DOHH2 (cell line): ENCODE measurements at regions not wholly inside any gene's neighbourhood (a gene's known extent, or its start where the extent isn't known, plus 50 kb on each side); places are given as distances from the start of the nearest gene placed in this dataset.

ENCODE experiments used
- H3F3A ChIP-seq: fragments of 200-600 bp; sonication (generic), shearing (Covaris generic); 2 replicates; pipeline ENCODE4 v1.6.0; 2016; ENCODE audit warnings: antibody characterized with exemption, mild to moderate bottlenecking; ENCODE audit not compliant: control insufficient read depth, insufficient read depth
- H3K27ac ChIP-seq: fragments of 200-600 bp; sonication (generic); 2 replicates; pipeline ENCODE4 v1.5.1; 2014; ENCODE audit warnings: low read depth, mild to moderate bottlenecking, low read length, moderate library complexity
- H3K27me3 ChIP-seq: fragments of 200-600 bp; sonication (generic); 2 replicates; pipeline ENCODE4 v1.6.1; 2014; ENCODE audit warnings: mild to moderate bottlenecking, low read length, mixed read lengths; ENCODE audit not compliant: control insufficient read depth
- H3K36me3 ChIP-seq: fragments of 200-600 bp; sonication (generic); 2 replicates; pipeline ENCODE4 v1.6.1; 2014; ENCODE audit warnings: mild to moderate bottlenecking, low read length, moderate library complexity, mixed read lengths; ENCODE audit not compliant: control insufficient read depth
- H3K4me1 ChIP-seq: fragments of 200-600 bp; sonication (generic); 2 replicates; pipeline ENCODE4 v1.6.1; 2014; ENCODE audit warnings: mild to moderate bottlenecking, low read length, mixed read lengths; ENCODE audit not compliant: control insufficient read depth
- H3K4me2 ChIP-seq: fragments of 200-600 bp; sonication (generic); 2 replicates; pipeline ENCODE4 v1.6.0; 2014; ENCODE audit warnings: mild to moderate bottlenecking, low read length, moderate library complexity
- H3K4me3 ChIP-seq: fragments of 200-600 bp; sonication (generic); 2 replicates; pipeline ENCODE4 v1.5.1; 2014; ENCODE audit warnings: mild to moderate bottlenecking, low read length, mixed read lengths
- H3K79me2 ChIP-seq: fragments of 200-600 bp; sonication (generic); 2 replicates; pipeline ENCODE4 v1.6.1; 2014; ENCODE audit warnings: mild to moderate bottlenecking, low read length, mixed read lengths; ENCODE audit not compliant: control insufficient read depth
- H3K9me2 ChIP-seq: fragments of 200-600 bp; sonication (generic); replicated peaks from 2 replicates; pipeline ENCODE4 v1.6.1; 2014; ENCODE audit warnings: mild to moderate bottlenecking, low read length, mixed read lengths; ENCODE audit not compliant: control insufficient read depth
- H3K9me3 ChIP-seq: fragments of 200-600 bp; sonication (generic); 2 replicates; pipeline ENCODE4 v1.6.1; 2014; ENCODE audit warnings: antibody characterized with exemption, low read length, mixed read lengths; ENCODE audit not compliant: control insufficient read depth, insufficient read depth
- H4K20me1 ChIP-seq: fragments of 200-600 bp; sonication (generic); 2 replicates; pipeline ENCODE4 v1.6.0; 2014; ENCODE audit warnings: low read depth, mild to moderate bottlenecking, antibody characterized with exemption, low read length, moderate library complexity; ENCODE audit not compliant: control insufficient read depth, insufficient read depth
- CTCF ChIP-seq: fragments of 200-600 bp; sonication (generic); IDR thresholded peaks from one replicate; pipeline ENCODE4 v1.5.1; 2014; ENCODE audit warnings: antibody characterized with exemption, mild to moderate bottlenecking, low read depth, low read length; ENCODE audit not compliant: poor library complexity, severe bottlenecking
- EZH2phosphoT487 ChIP-seq: fragments of 200-600 bp; sonication (generic); IDR thresholded peaks from 2 replicates; pipeline ENCODE4 v1.6.1; 2017; ENCODE audit warnings: borderline replicate concordance, mild to moderate bottlenecking, antibody characterized with exemption, low read length, moderate library complexity, mixed read lengths

GRCh38 chr2:194002699-194003368 lies 1654.2 kb upstream of the SLC39A10 start:
- Histone ChIP-seq H3K36me3 (no peaks in the 10 kb centered on the region), H3K4me3 (no peak overlapping the region), H3K79me2 (no peaks in the 10 kb centered on the region), H3K27ac (no peak overlapping the region), H3K9me3 (no peaks in the 10 kb centered on the region), H3K9me2 (no peaks in the 10 kb centered on the region), H3K4me1 (no peaks in the 10 kb centered on the region), H3K4me2 (no peak overlapping the region), H4K20me1 (no peaks in the 10 kb centered on the region), H3F3A (no peaks in the 10 kb centered on the region), H3K27me3 (no peaks in the 10 kb centered on the region)
- no peak for TF ChIP-seq EZH2phosphoT487
- no peak for TF ChIP-seq CTCF

DNA sequence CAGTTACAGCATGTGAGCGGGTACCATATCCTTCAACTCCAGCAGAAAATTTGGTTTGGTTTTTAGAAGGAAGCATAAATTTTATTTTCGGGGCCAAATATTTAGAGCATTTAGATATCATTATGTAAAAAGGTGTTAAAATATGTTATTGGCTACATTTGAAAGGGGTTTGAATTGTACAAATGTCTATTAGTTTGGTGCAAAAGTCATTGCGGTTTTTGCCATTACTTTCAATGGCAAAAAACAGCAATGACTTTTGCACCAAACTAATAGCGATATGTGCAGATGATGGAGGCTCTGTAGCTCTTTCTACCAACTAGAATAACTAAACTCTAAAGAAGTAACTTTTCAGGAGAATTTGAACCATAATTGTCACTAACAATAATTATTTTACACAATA lies 1666.2 kb upstream of the SLC39A10 start:
- Histone ChIP-seq H3F3A (no peaks in the 10 kb centered on the region), H3K9me2 (no peaks in the 10 kb centered on the region), H3K9me3 (no peaks in the 10 kb centered on the region), H3K4me2 (no peak overlapping the region), H3K4me3 (no peak overlapping the region), H3K27me3 (no peaks in the 10 kb centered on the region), H3K27ac (no peak overlapping the region), H3K79me2 (no peaks in the 10 kb centered on the region), H3K4me1 (no peaks in the 10 kb centered on the region), H4K20me1 (no peaks in the 10 kb centered on the region), H3K36me3 (no peaks in the 10 kb centered on the region)
- TF ChIP-seq EZH2phosphoT487 (no peak), CTCF (no peak)

GRCh38 chr2:193989645-193990044 lies 1667.4 kb upstream of the SLC39A10 start:
- H3K9me3 ChIP-seq: no peaks in the 10 kb centered on the region
- H3K27ac ChIP-seq: no peak overlapping the region
- no peak overlapping the region for H3K4me3 ChIP-seq
- H3K4me2 ChIP-seq: no peak overlapping the region
- no peaks in the 10 kb centered on the region for H3K9me2 ChIP-seq
- TF ChIP-seq EZH2phosphoT487 (no peak), CTCF (no peak)
- H3K79me2 ChIP-seq: no peaks in the 10 kb centered on the region
- no peaks in the 10 kb centered on the region for H3F3A ChIP-seq
- H3K36me3 ChIP-seq: no peaks in the 10 kb centered on the region
- no peaks in the 10 kb centered on the region for H3K27me3 ChIP-seq
- no peaks in the 10 kb centered on the region for H4K20me1 ChIP-seq
- no peaks in the 10 kb centered on the region for H3K4me1 ChIP-seq
